ENCODE measurements at regions not wholly inside any gene's neighbourhood (a gene's known extent, or its start where the extent isn't known, plus 50 kb on each side); places are given as distances from the start of the nearest gene placed in this dataset.
"Not testable (repeated sequence)": the region's sequence is repeated elsewhere in the genome, so short reads cannot be mapped to it uniquely, and the experiment has no call there.

DNA sequence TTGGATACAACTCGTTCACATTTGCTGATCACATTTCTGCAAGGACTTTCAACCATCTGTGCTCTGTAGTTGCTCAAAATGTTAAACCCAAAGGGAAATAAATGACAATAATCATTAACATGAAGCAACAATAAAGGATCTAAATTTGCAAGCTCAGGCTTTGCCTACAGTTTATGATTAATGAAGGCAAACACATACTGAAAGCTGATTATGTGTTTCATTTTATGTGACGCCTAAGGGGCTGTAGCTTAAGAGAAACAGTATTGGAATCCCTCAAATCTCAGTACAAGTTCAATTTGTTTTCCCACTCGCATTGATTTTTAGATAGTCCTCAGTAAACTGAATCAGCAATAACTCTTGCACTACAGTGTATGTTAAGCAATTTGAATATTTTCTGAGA lies 160.3 kb upstream of the FSIP2 start:
- ATAC-seq = no peak
- intact Hi-C loops (cut with DNase I, micrococcal nuclease) = no loop called here
- no peak for DNase-seq

DNA sequence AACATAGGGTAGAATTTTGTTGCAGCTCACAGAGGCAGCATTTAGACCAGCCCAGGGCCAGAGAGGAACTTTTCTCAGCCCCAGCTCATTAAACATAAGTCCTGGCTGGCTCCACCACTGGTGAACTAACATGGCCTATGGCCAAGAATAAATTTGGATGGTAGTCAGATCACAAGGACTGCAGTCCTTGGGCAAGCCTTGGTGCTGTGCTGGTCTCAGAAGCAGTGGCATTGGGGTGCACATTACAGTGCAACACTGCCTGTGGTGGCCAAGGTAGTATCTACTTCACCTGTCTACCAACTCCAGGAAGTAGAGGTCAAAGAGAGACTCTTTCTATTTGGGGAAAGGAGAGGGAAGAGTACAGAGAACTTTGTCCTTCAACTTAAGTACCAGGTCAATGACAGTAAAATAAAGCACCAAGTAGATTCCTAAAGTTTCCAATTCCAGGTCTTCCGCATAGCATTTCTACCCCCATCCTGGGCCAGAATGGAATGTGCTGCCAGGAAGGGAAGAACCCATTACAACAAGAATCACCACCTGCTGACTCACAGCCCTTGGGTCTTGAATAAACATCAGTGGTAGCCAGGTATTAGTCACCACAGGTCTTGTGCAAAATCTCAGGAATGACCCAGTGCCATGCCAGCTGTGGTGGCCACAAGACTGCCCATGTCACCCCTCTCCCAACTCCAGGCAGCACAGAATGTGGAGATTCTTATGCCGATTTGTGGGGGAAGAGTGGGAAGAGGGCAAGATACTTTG lies 155.4 kb upstream of the FSIP2 start:
- ATAC-seq = no peak
- DNase-seq = no peak
- intact Hi-C loops (cut with DNase I, micrococcal nuclease) = no loop called here

DNA sequence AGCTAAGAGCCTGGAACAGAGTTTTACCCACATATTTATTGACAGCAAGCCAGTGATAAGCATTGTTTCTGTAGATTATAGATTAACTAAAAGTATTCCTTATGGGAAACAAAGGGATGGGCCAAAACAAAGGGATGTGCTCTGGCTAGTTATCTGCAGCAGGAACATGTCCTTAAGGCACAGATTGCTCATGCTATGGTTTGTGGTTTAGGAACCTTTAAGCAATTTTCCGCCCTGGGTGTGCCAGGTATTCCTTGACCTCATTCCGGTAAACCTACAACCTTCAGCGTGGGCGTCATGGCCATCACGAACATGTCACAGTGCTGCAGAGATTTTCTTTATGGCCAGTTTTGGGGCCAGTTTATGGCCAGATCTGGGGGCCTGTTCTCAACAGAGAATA lies 153.4 kb upstream of the FSIP2 start:
- intact Hi-C loops (cut with DNase I, micrococcal nuclease); DNase-seq; ATAC-seq: not testable (repeated sequence)

DNA sequence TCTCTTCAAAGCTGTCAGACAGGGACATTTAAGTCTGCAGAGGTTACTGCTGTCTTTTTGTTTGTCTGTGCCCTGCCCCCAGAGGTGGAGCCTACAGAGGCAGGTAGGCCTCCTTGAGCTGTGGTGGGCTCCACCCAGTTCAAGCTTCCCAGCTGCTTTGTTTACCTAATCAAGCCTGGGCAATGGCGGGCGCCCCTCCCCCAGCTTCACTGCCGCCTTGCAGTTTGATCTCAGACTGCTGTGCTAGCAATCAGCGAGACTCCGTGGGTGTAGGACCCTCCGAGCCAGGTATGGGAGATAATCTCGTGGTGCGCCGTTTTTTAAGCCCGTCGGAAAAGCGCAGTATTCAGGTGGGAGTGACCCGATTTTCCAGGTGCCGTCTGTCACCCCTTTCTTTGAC lies 147.3 kb upstream of the FSIP2 start:
- DNase-seq; intact Hi-C loops (cut with DNase I, micrococcal nuclease); ATAC-seq: not testable (repeated sequence)

GRCh38 chr2:185607945-185608344 lies 130.7 kb upstream of the FSIP2 start:
- no peak for DNase-seq
- intact Hi-C loops (cut with DNase I, micrococcal nuclease) = no loop called here
- ATAC-seq = no peak

DNA sequence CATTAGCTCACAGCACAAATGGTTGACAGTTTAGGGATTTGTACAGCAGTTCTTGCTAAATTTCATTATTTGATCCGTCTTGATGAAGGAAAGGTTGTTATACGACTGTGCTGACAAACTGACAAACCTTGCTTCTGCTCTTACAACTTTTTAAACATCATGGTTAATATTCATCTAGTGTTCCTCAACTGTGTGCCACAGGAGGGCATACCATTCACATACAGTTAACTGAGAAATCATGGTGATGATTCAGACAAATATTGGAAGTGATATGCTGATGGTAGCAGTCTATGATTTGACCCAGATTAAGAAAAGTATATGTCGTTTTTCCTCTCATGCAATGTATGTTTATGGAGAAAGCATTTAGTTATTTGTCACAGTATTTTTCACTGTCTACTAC lies 129.8 kb upstream of the FSIP2 start:
- no peak for DNase-seq

GRCh38 chr2:185610301-185610700 lies 128.3 kb upstream of the FSIP2 start:
- intact Hi-C loops (cut with DNase I, micrococcal nuclease) = no loop called here
- no peak for ATAC-seq
- no peak for DNase-seq

More for the DNA sequence above, 129.8 kb upstream of the FSIP2 start:
- intact Hi-C loops (cut with DNase I, micrococcal nuclease) = no loop called here
- no peak for ATAC-seq

DNA sequence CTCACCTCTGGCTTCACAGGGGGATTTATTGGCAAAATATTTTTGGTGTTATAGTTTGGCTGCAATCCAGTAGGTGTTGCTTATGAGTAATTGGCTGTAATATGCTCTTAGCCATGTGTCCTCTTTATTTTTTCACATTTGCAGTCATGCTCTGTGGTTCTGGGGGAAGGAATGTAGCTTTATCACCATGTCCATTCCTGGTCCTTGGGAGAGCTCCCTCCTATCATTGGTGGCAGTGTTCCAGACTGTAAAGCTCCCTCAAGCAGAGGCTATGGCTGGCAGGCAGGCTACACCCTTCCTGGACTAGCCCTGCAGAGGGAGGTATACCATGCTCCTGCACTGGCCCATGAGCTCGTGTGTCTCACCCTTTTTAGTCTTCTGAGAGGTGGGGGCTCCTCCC lies 120.0 kb upstream of the FSIP2 start:
- ATAC-seq (no peak), DNase-seq (no peak)
- intact Hi-C loops (cut with DNase I, micrococcal nuclease) = no loop called here

DNA sequence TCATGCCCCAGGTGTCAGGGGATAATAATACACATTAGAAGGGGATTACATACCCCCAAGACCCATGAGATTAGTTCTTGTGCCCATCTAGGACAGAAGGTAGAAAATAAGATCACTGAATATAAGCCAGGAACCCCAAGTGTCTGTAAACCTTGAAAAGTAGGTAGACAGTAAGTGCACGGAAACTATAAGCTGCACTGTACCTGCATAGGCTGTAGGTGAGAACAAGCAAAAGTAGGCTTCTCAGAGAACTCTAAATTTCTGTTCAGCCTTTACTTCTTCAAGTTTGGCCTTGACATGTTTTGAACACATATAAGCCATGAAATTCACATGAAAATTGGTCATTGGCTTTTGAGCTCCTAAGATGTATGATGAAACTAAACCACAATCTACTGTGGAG lies 113.0 kb upstream of the FSIP2 start:
- DNase-seq = no peak
- intact Hi-C loops (cut with DNase I, micrococcal nuclease) = no loop called here
- no peak for ATAC-seq

- ATAC-seq = no peak
- intact Hi-C loops (cut with DNase I, micrococcal nuclease) = no loop called here
- DNase-seq = peak; percentile 23 to 25
Observed at GRCh38 chr2:185628985-185629384, 109.6 kb upstream of the FSIP2 start.

GRCh38 chr2:185633621-185634020 lies 105.0 kb upstream of the FSIP2 start:
- ATAC-seq = no peak
- no peak for DNase-seq
- intact Hi-C loops (cut with DNase I, micrococcal nuclease) = no loop called here

DNA sequence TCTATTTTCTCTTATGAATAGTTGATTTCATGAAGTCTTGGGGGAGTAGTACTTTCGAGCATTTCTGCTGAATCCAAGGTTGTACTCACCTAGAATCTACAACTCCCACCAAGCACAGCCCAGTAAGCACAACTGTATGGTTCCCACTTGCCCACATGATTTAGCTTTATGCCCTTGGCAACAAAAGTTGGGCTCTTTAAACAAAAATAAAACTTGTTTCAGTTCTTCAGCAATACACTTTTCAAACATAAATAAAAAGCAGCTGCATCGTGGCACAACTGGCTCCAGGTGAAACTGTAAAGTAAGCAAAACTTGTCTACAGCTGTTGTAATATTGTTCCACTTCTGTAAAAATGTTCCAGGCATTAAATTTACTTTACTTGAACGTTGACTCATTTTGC lies 99.8 kb upstream of the FSIP2 start:
- ATAC-seq (no peak), DNase-seq (no peak)
- intact Hi-C loops (cut with DNase I, micrococcal nuclease) = no loop called here

- ATAC-seq = no peak
- intact Hi-C loops (cut with DNase I, micrococcal nuclease) = no loop called here
- no peak for DNase-seq
Observed at GRCh38 chr2:185640588-185640987, 98.0 kb upstream of the FSIP2 start.

DNA sequence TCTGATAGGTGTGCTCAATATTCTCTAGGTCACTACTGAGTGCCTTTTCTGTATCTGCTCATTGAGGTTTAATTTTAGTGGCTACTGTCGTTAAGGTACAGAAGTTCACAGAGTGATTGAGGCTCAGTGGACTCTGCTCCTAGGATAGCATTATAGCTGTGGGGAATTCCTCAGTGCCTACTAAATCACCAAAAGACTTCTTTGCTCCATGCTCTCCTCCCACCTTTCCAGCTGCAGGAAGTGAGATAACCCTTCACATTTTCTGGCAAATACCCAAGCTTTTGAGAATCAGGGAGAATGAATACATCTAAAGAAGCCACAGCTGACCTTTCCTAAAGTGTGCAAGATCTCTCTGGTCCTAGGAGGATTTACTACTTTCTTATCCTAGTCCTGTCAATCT lies 95.2 kb upstream of the FSIP2 start:
- DNase-seq (no peak), ATAC-seq (peak; percentile 87)
- intact Hi-C loops (cut with DNase I, micrococcal nuclease) = no loop called here

DNA sequence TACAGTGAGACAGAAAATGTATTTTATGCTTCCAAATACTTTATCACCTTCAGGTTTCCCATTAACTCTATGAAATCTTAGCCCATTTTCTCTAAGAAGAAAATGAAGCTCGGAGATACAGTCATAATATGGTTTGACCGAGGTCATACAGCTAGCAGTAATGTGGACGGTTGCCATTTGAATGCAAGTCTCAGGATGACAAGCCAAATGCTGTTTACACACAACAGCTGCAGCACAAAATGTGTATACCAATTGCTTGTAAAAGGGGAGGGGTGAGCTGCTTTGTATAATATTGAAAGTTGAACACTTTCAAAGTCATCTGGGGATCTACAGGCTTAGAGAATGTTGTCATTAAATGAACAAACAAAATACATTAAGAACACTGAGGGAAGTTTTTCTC lies 93.8 kb upstream of the FSIP2 start:
- no peak for ATAC-seq
- intact Hi-C loops (cut with DNase I, micrococcal nuclease) = no loop called here
- DNase-seq = no peak

DNA sequence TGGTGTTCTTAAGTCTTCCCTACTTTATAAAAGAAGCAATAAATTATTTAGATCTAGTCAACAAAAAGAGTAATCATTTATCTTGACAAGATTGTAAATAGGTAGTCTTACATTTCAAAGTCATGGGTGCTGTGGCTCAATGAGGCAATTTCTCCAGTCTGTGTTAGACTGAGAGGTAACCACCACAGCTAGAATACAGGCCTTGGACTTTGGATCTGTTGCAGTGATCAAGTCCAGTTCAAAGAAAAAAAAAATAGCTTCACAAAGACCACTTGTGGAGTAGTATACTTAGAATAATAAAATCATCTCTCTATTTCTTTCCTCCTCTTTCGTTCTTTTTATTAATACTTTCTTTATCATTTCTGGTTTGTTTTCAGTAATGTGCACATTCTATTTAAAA lies 93.1 kb upstream of the FSIP2 start:
- ATAC-seq = no peak
- no peak for DNase-seq
- intact Hi-C loops (cut with DNase I, micrococcal nuclease) = no loop called here

GRCh38 chr2:185658750-185659149 lies 79.9 kb upstream of the FSIP2 start:
- ATAC-seq = no peak
- DNase-seq = no peak
- intact Hi-C loops (cut with DNase I, micrococcal nuclease) = no loop called here

GRCh38 chr2:185663811-185664210 lies 74.8 kb upstream of the FSIP2 start:
- intact Hi-C loops (cut with DNase I, micrococcal nuclease) = no loop called here
- DNase-seq (no peak), ATAC-seq (no peak)

- ATAC-seq = no peak
- DNase-seq = no peak
- intact Hi-C loops (cut with DNase I, micrococcal nuclease) = no loop called here
Observed at GRCh38 chr2:185664384-185664783, 74.2 kb upstream of the FSIP2 start.

DNA sequence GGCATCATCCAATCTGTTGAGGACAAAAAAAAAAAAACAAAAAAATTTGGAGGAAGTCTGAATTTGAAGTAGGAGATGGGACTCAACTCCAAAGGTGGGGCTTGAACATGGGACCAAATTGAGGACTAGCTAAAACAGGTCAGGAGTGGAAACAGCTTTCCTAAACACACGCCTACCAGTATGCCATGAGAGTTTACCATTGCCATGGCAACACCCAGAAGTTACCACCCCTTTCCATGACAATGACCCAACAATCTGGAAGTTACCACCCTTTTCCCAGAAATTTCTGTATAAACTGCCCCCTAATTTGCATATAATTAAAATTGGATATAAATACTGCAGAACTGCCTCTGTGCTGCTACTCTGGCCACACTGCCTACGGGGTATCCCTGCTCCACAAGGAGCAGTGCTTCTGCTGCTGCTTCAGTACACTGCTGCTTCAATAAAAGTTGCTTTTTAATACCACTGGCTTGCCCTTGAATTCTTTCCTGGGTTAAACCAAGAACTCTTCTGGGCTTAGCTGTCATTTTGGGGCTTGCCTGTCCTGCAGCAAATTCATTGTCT lies 73.3 kb upstream of the FSIP2 start:
- ATAC-seq (no peak), DNase-seq (no peak)
- intact Hi-C loops (cut with DNase I, micrococcal nuclease) = no loop called here

- intact Hi-C loops (cut with DNase I, micrococcal nuclease) = no loop called here
- ATAC-seq (no peak), DNase-seq (no peak)
Observed at GRCh38 chr2:185667452-185667851, 71.2 kb upstream of the FSIP2 start.

Measured in left colon (tissue), 2 donors.